Thyroid gland (tissue), 4 donors: ENCODE measurements at regions not wholly inside any gene's neighbourhood (a gene's known extent, or its start where the extent isn't known, plus 50 kb on each side); places are given as distances from the start of the nearest gene placed in this dataset.
"Not testable (repeated sequence)": the region's sequence is repeated elsewhere in the genome, so short reads cannot be mapped to it uniquely, and the experiment has no call there.

Experiments
- DNase-seq, 2 donors: peaks; one replicate each; pipeline ENCODE4 v3.0.0-alpha.2; 2019
- H3K27ac ChIP-seq, 3 donors: fragments of 200-600 bp; sonication (generic); 1 replicate in 2 of 3; 2 replicates in 1 of 3; pipeline ENCODE4 v1.5.1; 2016 to 2019; ENCODE audit warnings: mild to moderate bottlenecking in 1 of 3, moderate library complexity in 1 of 3
- H3K27me3 ChIP-seq: fragments of 200-600 bp; sonication (generic); one replicate; pipeline ENCODE4 v1.5.1; 2019
- H3K36me3 ChIP-seq, 2 donors: fragments of 200-600 bp; sonication (generic); one replicate each; pipeline ENCODE4 v1.5.1; 2016 to 2019
- H3K4me1 ChIP-seq, 2 donors: fragments of 200-600 bp; sonication (generic); one replicate each; pipeline ENCODE4 v1.5.1; 2017 to 2019
- H3K4me3 ChIP-seq, 3 donors: fragments of 200-600 bp; sonication (generic); replicated peaks in 1 of 3; 1 replicate in 2 of 3; 2 replicates in 1 of 3; pipeline ENCODE4 v1.5.1; 2016; ENCODE audit warnings: mild to moderate bottlenecking in 1 of 3
- H3K9me3 ChIP-seq: fragments of 200-600 bp; sonication (generic); one replicate; pipeline ENCODE4 v1.5.1; 2017
- CTCF ChIP-seq, 6 experiments: fragments of 200-600 bp in 3 of 6; fragments of 450-650 bp in 3 of 6; sonication (generic) in 3 of 6; IDR thresholded peaks; one replicate each; pipeline ENCODE4 v1.5.1; 2016 to 2019; ENCODE audit warnings: antibody characterized with exemption in 6 of 6, mild to moderate bottlenecking in 2 of 6, inconsistent platforms in 1 of 6, moderate library complexity in 1 of 6
- POLR2A ChIP-seq, 2 donors: fragments of 450-650 bp; IDR thresholded peaks; one replicate each; pipeline ENCODE4 v1.6.1; 2017; ENCODE audit warnings: antibody characterized with exemption in 2 of 2, mild to moderate bottlenecking in 2 of 2, moderate library complexity in 1 of 2
- WGBS, 2 donors: methylation state at CpG; one replicate each; pipeline ENCODE4 v1.1.5; 2017; 5-methylcytosine and 5-hydroxymethylcytosine counted together
- intact Hi-C: fragments of 100-400 bp; cut with DNase I; formaldehyde crosslinking; loops from one replicate; pipeline ENCODE4 v1.15.1; 2023

- no peaks in the 10 kb centered on the region for H3K36me3 ChIP-seq
- TF ChIP-seq CTCF (IDR thresholded peaks at IDR 0.05) (no peak), POLR2A (IDR thresholded peaks at IDR 0.05) (no peak)
- no peak overlapping the region for H3K27ac ChIP-seq
- 43 to 57% methylated on average over 21 of the region's 21 CpGs for WGBS, 2 donors
- no peaks in the 10 kb centered on the region for H3K27me3 ChIP-seq
- H3K4me1 ChIP-seq = no peaks in the 10 kb centered on the region
- no peak overlapping the region for H3K4me3 ChIP-seq
- intact Hi-C loops = no loop called here
- DNase-seq = no peak
- H3K9me3 ChIP-seq = no peaks in the 10 kb centered on the region
Measured at GRCh38 chr20:29306390-29307072, 1950.9 kb upstream of the DEFB115 start.

DNA sequence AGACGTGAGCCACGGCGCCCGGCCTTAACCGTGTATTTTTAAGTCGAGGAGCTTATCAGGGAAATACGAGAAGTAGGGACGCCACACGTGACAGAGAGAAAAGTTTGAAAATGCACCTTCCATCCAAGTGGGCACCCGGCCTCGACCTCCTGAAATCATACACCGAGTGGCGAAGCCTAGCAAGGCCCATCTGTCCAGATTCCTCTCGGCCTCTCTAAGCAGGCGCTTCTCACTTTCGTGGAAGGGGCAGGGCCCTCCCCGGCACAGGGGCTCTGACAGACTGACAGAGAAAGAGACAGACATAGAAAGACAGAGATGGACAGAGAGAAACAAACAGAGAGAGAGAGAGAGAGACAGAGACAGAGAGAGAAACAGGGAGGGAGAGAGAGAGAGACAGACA, 1950.0 kb upstream of the DEFB115 start:
- H3K9me3 ChIP-seq = not testable (repeated sequence)
- 82 to 90% methylated on average over 13 of the region's 17 CpGs for WGBS, 2 donors

DNA sequence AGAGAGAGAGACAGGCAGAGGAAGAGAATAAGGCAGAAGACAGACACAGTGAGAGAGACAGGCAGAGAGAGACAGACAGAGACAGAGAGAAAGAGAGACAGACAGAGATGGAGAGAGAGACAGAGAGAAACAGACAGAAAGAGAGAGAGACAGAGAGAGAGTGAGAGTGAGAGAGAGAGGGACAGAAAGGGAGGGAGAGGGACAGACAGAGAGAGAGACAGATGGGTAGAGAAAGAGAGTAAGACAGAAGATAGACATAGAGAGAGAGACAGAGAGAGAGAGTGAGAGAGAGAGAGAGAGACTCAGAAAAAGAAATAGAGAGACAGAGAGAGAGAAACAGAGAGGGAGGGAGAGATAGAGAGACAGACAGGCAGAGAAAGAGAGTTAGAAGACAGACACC, 1948.5 kb upstream of the DEFB115 start:
- intact Hi-C loops = not testable (repeated sequence)

More for the DNA sequence above, 1950.0 kb upstream of the DEFB115 start:
- H3K4me3 ChIP-seq, intact Hi-C loops, H3K27me3 ChIP-seq, H3K36me3 ChIP-seq, H3K4me1 ChIP-seq, H3K27ac ChIP-seq, DNase-seq: not testable (repeated sequence)

DNA sequence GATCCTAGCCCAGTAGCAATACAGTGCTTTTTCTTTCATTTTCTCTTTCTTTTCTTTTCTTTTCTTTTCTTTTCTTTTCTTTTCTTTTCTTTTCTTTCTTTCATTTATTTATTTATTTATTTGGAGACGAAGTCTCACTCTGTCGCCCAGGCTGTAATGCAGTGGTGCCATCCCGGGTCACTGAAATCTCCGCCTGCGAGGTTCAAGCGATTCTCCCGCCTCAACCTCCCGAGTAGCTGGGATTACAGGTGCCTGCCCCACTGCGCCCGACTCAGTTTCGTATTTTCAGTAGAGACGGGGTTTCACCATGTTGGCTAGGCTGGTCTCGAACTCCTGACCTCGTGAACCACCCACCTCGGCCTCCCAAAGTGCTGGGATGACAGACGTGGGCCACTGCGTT, 1948.0 kb upstream of the DEFB115 start:
- H3K9me3 ChIP-seq, H3K27ac ChIP-seq, DNase-seq, H3K36me3 ChIP-seq, H3K27me3 ChIP-seq, intact Hi-C loops, H3K4me3 ChIP-seq, H3K4me1 ChIP-seq: not testable (repeated sequence)
- WGBS, 2 donors = 79% methylated on average over 17 of the region's 17 CpGs

More for the DNA sequence above, 1948.5 kb upstream of the DEFB115 start:
- H3K27ac ChIP-seq, H3K4me3 ChIP-seq, H3K36me3 ChIP-seq, H3K9me3 ChIP-seq, DNase-seq, H3K27me3 ChIP-seq, H3K4me1 ChIP-seq: not testable (repeated sequence)

DNA sequence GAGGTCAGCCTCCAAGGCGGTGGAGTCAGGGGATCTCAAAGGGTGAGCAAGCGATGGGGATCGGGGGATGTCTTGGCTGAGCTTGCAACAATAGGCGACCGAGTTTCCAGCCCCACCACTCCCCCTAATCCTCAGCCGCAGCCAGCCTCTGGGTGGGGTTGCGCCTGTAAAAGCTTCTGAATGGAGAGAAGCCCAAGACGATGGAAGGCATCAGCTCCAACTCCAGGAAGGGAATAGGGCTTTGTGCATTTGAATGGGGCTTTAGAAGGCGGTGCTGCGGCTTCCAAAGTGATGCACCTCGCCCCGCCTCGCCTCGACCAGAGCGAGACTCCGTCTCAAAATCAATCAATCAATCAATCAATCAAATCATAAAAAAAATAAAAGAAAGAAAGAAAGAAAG, 1946.4 kb upstream of the DEFB115 start:
- H3K4me3 ChIP-seq, H3K27me3 ChIP-seq, H3K36me3 ChIP-seq, H3K27ac ChIP-seq, intact Hi-C loops, H3K9me3 ChIP-seq, H3K4me1 ChIP-seq, DNase-seq: not testable (repeated sequence)
- WGBS, 2 donors = 41 to 78% methylated on average over 16 of the region's 16 CpGs

DNA sequence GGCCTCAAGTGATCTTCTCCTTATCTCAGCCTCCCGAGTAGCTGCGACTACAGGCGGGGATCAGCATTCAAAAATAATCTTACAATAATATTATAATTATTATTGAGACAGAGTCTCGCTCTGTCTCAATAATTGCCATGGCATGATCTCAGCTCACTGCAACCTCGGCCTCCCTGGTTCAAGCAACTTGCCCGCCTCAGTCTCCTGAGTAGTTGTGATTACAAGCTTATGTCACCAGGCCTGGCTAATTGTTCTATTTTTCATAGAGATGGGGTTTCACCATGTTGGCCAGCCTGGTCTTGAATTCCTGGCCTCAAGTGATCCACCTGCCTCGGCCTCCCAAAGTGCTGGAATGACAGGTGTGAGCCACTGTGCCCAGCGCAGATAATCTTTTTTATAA, 1944.8 kb upstream of the DEFB115 start:
- 62 to 66% methylated on average over 8 of the region's 8 CpGs for WGBS, 2 donors
- H3K9me3 ChIP-seq, H3K36me3 ChIP-seq, intact Hi-C loops, H3K27me3 ChIP-seq, DNase-seq, H3K4me1 ChIP-seq, H3K4me3 ChIP-seq, H3K27ac ChIP-seq: not testable (repeated sequence)

DNA sequence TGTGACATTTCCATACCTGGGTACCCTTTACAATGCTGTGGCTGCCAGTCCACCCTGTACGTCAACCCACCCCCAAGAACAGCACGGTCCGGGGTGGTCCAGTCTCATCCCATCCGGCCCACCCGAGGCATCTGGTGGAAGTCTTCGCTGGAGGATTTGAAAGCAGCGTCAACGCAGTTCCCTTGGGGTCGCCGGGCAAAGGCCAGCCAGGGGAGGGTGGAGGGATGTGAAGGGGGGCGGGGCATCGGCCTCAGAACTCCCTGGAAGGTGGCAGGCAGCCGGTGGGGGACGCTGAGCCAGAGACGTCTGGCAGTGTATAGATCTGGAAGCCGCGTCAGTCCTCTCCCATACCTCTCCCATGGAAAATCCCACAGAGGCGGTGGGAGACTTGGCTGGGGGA, 1944.0 kb upstream of the DEFB115 start:
- no peaks in the 10 kb centered on the region for H3K27me3 ChIP-seq
- H3K4me1 ChIP-seq = no peaks in the 10 kb centered on the region
- no peak overlapping the region for H3K4me3 ChIP-seq
- no peaks in the 10 kb centered on the region for H3K9me3 ChIP-seq
- intact Hi-C loops = no loop called here
- no peak for DNase-seq
- TF ChIP-seq POLR2A (IDR thresholded peaks at IDR 0.05) (no peak), CTCF (IDR thresholded peaks at IDR 0.05) (no peak)
- no peak overlapping the region for H3K27ac ChIP-seq
- 75 to 86% methylated on average over 18 of the region's 18 CpGs for WGBS, 2 donors
- no peaks in the 10 kb centered on the region for H3K36me3 ChIP-seq

- TF ChIP-seq POLR2A (IDR thresholded peaks at IDR 0.05) = no peak
- TF ChIP-seq CTCF (IDR thresholded peaks at IDR 0.05) = no peak
- Histone ChIP-seq H3K36me3 (no peaks in the 10 kb centered on the region), H3K27ac (no peak overlapping the region), H3K9me3 (no peaks in the 10 kb centered on the region), H3K27me3 (no peaks in the 10 kb centered on the region), H3K4me1 (no peaks in the 10 kb centered on the region), H3K4me3 (no peak overlapping the region)
- DNase-seq = no peak
- WGBS, 2 donors = 82 to 85% methylated on average over 6 of the region's 6 CpGs
- intact Hi-C loops = no loop called here
Measured at GRCh38 chr20:29314294-29314693, 1943.2 kb upstream of the DEFB115 start.
